CD4-positive, CD25-positive, alpha-beta regulatory T cell (primary cell): ENCODE measurements at regions not wholly inside any gene's neighbourhood (a gene's known extent, or its start where the extent isn't known, plus 50 kb on each side); places are given as distances from the start of the nearest gene placed in this dataset.
A peak's percentile ranks its signal among the peaks of the same experiment; 100 is the strongest.

Experiments
- ATAC-seq, 2 donors: fragments of 150-1000 bp; cut with Tn5 transposase; one replicate each; pipeline ENCODE4 v1.10.0; 2021; ENCODE audit warnings: low read depth in 2 of 2, moderate number of reproducible peaks in 2 of 2, moderate library complexity in 1 of 2
- DNase-seq, 3 donors: peaks; one replicate each; pipeline versions ENCODE4 v3.0.0 to v3.0.0-alpha.2; 2012 to 2022; ENCODE audit warnings: mixed read lengths in 1 of 3
- H3K27ac ChIP-seq: one replicate; pipeline ENCODE4 v1.7.0; 2013; ENCODE audit warnings: mild to moderate bottlenecking, low read length; ENCODE audit not compliant: insufficient read depth, poor library complexity, severe bottlenecking
- H3K27me3 ChIP-seq: one replicate; pipeline ENCODE4 v1.7.0; 2013; ENCODE audit warnings: low read length; ENCODE audit not compliant: control insufficient read depth, insufficient read depth
- H3K36me3 ChIP-seq: one replicate; pipeline ENCODE4 v1.7.0; 2013; ENCODE audit warnings: mild to moderate bottlenecking, low read length, moderate library complexity; ENCODE audit not compliant: control insufficient read depth, insufficient read depth
- H3K4me1 ChIP-seq: 2 replicates; pipeline ENCODE4 v1.7.0; 2013; ENCODE audit warnings: mild to moderate bottlenecking, low read length; ENCODE audit not compliant: insufficient read depth, control insufficient read depth, poor library complexity, severe bottlenecking
- H3K4me3 ChIP-seq: one replicate; pipeline ENCODE4 v1.7.0; 2013; ENCODE audit warnings: low read depth, mild to moderate bottlenecking, low read length, moderate library complexity
- H3K9me3 ChIP-seq, 2 experiments: 1 replicate in 1 of 2; 2 replicates in 1 of 2; pipeline ENCODE4 v1.7.0; 2013; ENCODE audit warnings: low read length in 2 of 2, mild to moderate bottlenecking in 1 of 2, moderate library complexity in 1 of 2; ENCODE audit not compliant: control insufficient read depth in 2 of 2
- H3K27ac Mint-ChIP-seq, 3 donors: one replicate each; pipeline ENCODE4 v1.8.0; 2020 to 2022; ENCODE audit warnings: mild to moderate bottlenecking in 3 of 3, mixed read lengths in 3 of 3, moderate library complexity in 2 of 3
- H3K27me3 Mint-ChIP-seq: one replicate; pipeline ENCODE4 v1.8.0; 2022; ENCODE audit warnings: mild to moderate bottlenecking, mixed read lengths
- H3K36me3 Mint-ChIP-seq: one replicate; pipeline ENCODE4 v1.8.0; 2020; ENCODE audit warnings: mixed read lengths
- H3K4me1 Mint-ChIP-seq, 4 donors: one replicate each; pipeline ENCODE4 v1.8.0; 2020 to 2022; ENCODE audit warnings: mixed read lengths in 4 of 4, mild to moderate bottlenecking in 1 of 4
- H3K4me3 Mint-ChIP-seq, 4 donors: one replicate each; pipeline ENCODE4 v1.8.0; 2020 to 2022; ENCODE audit warnings: mild to moderate bottlenecking in 4 of 4, mixed read lengths in 4 of 4, moderate library complexity in 3 of 4
- H3K9me3 Mint-ChIP-seq, 7 donors: one replicate each; pipeline ENCODE4 v1.8.0; 2020 to 2022; ENCODE audit warnings: mixed read lengths in 7 of 7, mild to moderate bottlenecking in 3 of 7, moderate library complexity in 2 of 7

- Mint-ChIP-seq H3K4me3 (no peak overlapping the region), H3K36me3 (no peaks in the 10 kb centered on the region)
- H3K36me3 ChIP-seq: no peaks in the 10 kb centered on the region
These were observed 199.3 kb upstream of the JUN start for GRCh38 chr1:58983162-58983561.

GRCh38 chr1:58983633-58984245 lies 199.9 kb upstream of the JUN start:
- Histone ChIP-seq H3K27me3 (peaks cover 3% of the 10 kb centered on the region), H3K4me3 (no peak overlapping the region), H3K27ac (no peak overlapping the region), H3K36me3 (no peaks in the 10 kb centered on the region), H3K9me3 (no peaks in the 10 kb centered on the region), H3K4me1 (peaks cover 5% of the 10 kb centered on the region)
- Mint-ChIP-seq H3K36me3 (no peaks in the 10 kb centered on the region), H3K27ac (no peak overlapping the region), H3K27me3 (no peaks in the 10 kb centered on the region), H3K9me3 (no peaks in the 10 kb centered on the region), H3K4me3 (no peak overlapping the region), H3K4me1 (peaks cover 5 to 27% (median 18%) of the 10 kb centered on the region in 4 donors)
- DNase-seq (no peak), ATAC-seq (no peak)

More at GRCh38 chr1:58983162-58983561, 199.3 kb upstream of the JUN start:
- Mint-ChIP-seq H3K9me3 (no peaks in the 10 kb centered on the region), H3K4me1 (peaks cover 6 to 32% (median 23%) of the 10 kb centered on the region in 4 donors), H3K27me3 (no peaks in the 10 kb centered on the region), H3K27ac (no peak overlapping the region)
- Histone ChIP-seq H3K27me3 (peaks cover 3% of the 10 kb centered on the region), H3K9me3 (no peaks in the 10 kb centered on the region), H3K27ac (no peak overlapping the region), H3K4me3 (no peak overlapping the region), H3K4me1 (peaks cover 5% of the 10 kb centered on the region)
- ATAC-seq (no peak), DNase-seq (no peak)

GRCh38 chr1:58986996-58987767 lies 203.3 kb upstream of the JUN start:
- H3K4me3 Mint-ChIP-seq: peak overlapping the region in 2 of 4 donors; percentile 3 to 17
- H3K27ac ChIP-seq: no peak overlapping the region
- DNase-seq: peak in 1 of 3 donors; percentile 65

GRCh38 chr1:58988752-58989151 lies 204.9 kb upstream of the JUN start:
- DNase-seq (no peak), ATAC-seq (no peak)
- H3K27ac ChIP-seq: no peak overlapping the region
- peaks cover 5% of the 10 kb centered on the region for H3K27me3 Mint-ChIP-seq
- H3K9me3 ChIP-seq: no peaks in the 10 kb centered on the region
- no peaks in the 10 kb centered on the region for H3K36me3 ChIP-seq
- H3K4me3 ChIP-seq: no peak overlapping the region
- peaks cover 0 to 1% (median 0%) of the 10 kb centered on the region in 7 donors for H3K9me3 Mint-ChIP-seq
- no peak overlapping the region for H3K4me3 Mint-ChIP-seq
- no peaks in the 10 kb centered on the region for H3K27me3 ChIP-seq
- no peaks in the 10 kb centered on the region for H3K36me3 Mint-ChIP-seq
- H3K4me1 ChIP-seq: no peaks in the 10 kb centered on the region
- H3K4me1 Mint-ChIP-seq: peaks cover 5 to 17% (median 10%) of the 10 kb centered on the region in 4 donors
- peak overlapping the region in 1 of 3 donors; percentile 61 for H3K27ac Mint-ChIP-seq

More at GRCh38 chr1:58986996-58987767, 203.3 kb upstream of the JUN start:
- H3K27ac Mint-ChIP-seq: peak overlapping the region in 1 of 3 donors; percentile 20
- no peaks in the 10 kb centered on the region for H3K27me3 Mint-ChIP-seq
- no peaks in the 10 kb centered on the region for H3K9me3 Mint-ChIP-seq
- no peaks in the 10 kb centered on the region for H3K36me3 Mint-ChIP-seq
- H3K4me1 Mint-ChIP-seq: peaks cover 5 to 17% (median 8%) of the 10 kb centered on the region in 4 donors
- Histone ChIP-seq H3K9me3 (no peaks in the 10 kb centered on the region), H3K4me3 (no peak overlapping the region), H3K36me3 (no peaks in the 10 kb centered on the region), H3K27me3 (peaks cover 2% of the 10 kb centered on the region), H3K4me1 (no peaks in the 10 kb centered on the region)
- ATAC-seq: peak; percentile 89 to 91

GRCh38 chr1:58989845-58990244 lies 206.0 kb upstream of the JUN start:
- Mint-ChIP-seq H3K27ac (no peak overlapping the region), H3K36me3 (no peaks in the 10 kb centered on the region), H3K4me3 (no peak overlapping the region), H3K9me3 (peaks cover 0 to 1% (median 0%) of the 10 kb centered on the region in 7 donors), H3K4me1 (peaks cover 5 to 17% (median 10%) of the 10 kb centered on the region in 4 donors), H3K27me3 (peaks cover 5% of the 10 kb centered on the region)
- H3K27ac ChIP-seq: no peak overlapping the region
- no peak overlapping the region for H3K4me3 ChIP-seq
- ATAC-seq (no peak), DNase-seq (no peak)
- no peaks in the 10 kb centered on the region for H3K4me1 ChIP-seq
- no peaks in the 10 kb centered on the region for H3K36me3 ChIP-seq
- H3K9me3 ChIP-seq: no peaks in the 10 kb centered on the region
- no peaks in the 10 kb centered on the region for H3K27me3 ChIP-seq

- peaks cover under 1% of the 10 kb centered on the region for H3K4me1 ChIP-seq
- H3K9me3 ChIP-seq: no peaks in the 10 kb centered on the region
- no peak overlapping the region for H3K4me3 ChIP-seq
- Mint-ChIP-seq H3K27ac (no peak overlapping the region), H3K9me3 (peaks cover 0 to 1% (median 0%) of the 10 kb centered on the region in 7 donors), H3K4me3 (no peak overlapping the region), H3K27me3 (peaks cover 5% of the 10 kb centered on the region), H3K4me1 (peaks cover 5 to 17% (median 11%) of the 10 kb centered on the region in 4 donors), H3K36me3 (no peaks in the 10 kb centered on the region)
- DNase-seq (no peak), ATAC-seq (no peak)
- H3K27me3 ChIP-seq: no peaks in the 10 kb centered on the region
- no peaks in the 10 kb centered on the region for H3K36me3 ChIP-seq
- no peak overlapping the region for H3K27ac ChIP-seq
These were observed 207.5 kb upstream of the JUN start for GRCh38 chr1:58991305-58991704.

- Histone ChIP-seq H3K4me3 (no peak overlapping the region), H3K36me3 (no peaks in the 10 kb centered on the region)
- H3K27ac Mint-ChIP-seq: no peak overlapping the region
These were observed 208.8 kb upstream of the JUN start for GRCh38 chr1:58992643-58993042.

More at GRCh38 chr1:58992643-58993042, 208.8 kb upstream of the JUN start:
- H3K27me3 Mint-ChIP-seq: peaks cover 5% of the 10 kb centered on the region
- no peak overlapping the region for H3K4me3 Mint-ChIP-seq
- H3K27ac ChIP-seq: no peak overlapping the region
- no peaks in the 10 kb centered on the region for H3K9me3 ChIP-seq
- H3K27me3 ChIP-seq: no peaks in the 10 kb centered on the region
- no peaks in the 10 kb centered on the region for H3K36me3 Mint-ChIP-seq
- H3K4me1 Mint-ChIP-seq: peaks cover 4 to 10% (median 10%) of the 10 kb centered on the region in 4 donors
- H3K4me1 ChIP-seq: peaks cover 4% of the 10 kb centered on the region
- H3K9me3 Mint-ChIP-seq: peaks cover 0 to 1% (median 0%) of the 10 kb centered on the region in 7 donors
- ATAC-seq (no peak), DNase-seq (no peak)
